ENCODE measurements at regions not wholly inside any gene's neighbourhood (a gene's known extent, or its start where the extent isn't known, plus 50 kb on each side); places are given as distances from the start of the nearest gene placed in this dataset.

DNA sequence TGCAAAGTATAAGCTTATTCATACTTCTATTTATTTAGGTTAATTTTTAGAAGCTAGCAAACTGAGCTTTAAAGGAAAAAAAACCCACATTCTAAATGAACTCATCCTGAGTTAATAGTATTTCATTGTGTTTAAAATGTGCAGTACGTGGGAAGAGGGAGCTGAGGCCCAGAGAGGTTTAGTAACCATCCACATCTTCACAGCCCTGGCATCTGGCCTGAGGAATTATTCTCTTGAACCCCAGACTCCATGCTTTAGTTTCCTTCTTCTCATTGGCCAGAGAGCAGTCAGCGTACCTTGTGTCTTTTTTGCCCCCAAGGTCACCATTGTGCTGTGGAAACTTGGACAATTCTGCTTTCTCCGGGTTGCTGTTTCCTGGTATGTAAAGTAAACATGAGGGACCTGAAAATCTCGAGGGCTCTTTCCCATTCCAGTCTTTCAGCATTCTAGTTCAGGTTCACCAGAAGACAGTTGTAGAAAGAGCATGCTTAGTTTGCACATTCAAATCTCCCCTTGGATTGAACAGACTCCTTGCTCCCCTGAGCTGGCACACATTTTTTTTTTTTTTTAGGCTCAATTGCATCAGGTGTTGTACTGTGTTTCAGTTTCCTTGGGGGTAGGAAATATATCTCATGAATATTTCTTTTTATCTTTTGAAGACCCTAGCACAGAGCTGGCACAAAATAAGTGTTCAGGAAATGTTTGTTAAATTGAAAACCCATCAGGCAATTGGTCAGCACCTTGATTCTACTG, 81.4 kb downstream of the MYCN start:
- TF ChIP-seq, protein P1, sequence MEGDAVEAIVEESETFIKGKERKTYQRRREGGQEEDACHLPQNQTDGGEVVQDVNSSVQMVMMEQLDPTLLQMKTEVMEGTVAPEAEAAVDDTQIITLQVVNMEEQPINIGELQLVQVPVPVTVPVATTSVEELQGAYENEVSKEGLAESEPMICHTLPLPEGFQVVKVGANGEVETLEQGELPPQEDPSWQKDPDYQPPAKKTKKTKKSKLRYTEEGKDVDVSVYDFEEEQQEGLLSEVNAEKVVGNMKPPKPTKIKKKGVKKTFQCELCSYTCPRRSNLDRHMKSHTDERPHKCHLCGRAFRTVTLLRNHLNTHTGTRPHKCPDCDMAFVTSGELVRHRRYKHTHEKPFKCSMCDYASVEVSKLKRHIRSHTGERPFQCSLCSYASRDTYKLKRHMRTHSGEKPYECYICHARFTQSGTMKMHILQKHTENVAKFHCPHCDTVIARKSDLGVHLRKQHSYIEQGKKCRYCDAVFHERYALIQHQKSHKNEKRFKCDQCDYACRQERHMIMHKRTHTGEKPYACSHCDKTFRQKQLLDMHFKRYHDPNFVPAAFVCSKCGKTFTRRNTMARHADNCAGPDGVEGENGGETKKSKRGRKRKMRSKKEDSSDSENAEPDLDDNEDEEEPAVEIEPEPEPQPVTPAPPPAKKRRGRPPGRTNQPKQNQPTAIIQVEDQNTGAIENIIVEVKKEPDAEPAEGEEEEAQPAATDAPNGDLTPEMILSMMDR (IDR thresholded peaks at IDR 0.05 in 8 of 11, conservative IDR thresholded peaks at IDR 0.05 in 3 of 11) = no peak
- no peak for TF ChIP-seq POLR2AphosphoS5 (IDR thresholded peaks at IDR 0.05)
- no peak for TF ChIP-seq POLR2A (IDR thresholded peaks at IDR 0.05)
